WTC11 (cell line): ENCODE measurements at regions not wholly inside any gene's neighbourhood (a gene's known extent, or its start where the extent isn't known, plus 50 kb on each side); places are given as distances from the start of the nearest gene placed in this dataset.

Source experiments
- ATAC-seq: fragments of 200-7000 bp; cut with Tn5 transposase; 2 replicates; pipeline ENCODE4 v1.10.0; 2021; ENCODE audit warnings: mild to moderate bottlenecking, moderate library complexity
- CTCF ChIA-PET: fragments of 300-600 bp; sonication (Branson Sonifier 250); formaldehyde crosslinking; loops from one replicate; lab custom pipeline; 2021; ENCODE audit warnings: antibody characterized with exemption; lab: Charles Lee
- POLR2A ChIA-PET: fragments of 350-600 bp; sonication (Branson Sonifier 250); formaldehyde crosslinking; loops from one replicate; lab custom pipeline; 2021; ENCODE audit warnings: antibody characterized with exemption; lab: Charles Lee
- DNase-seq: peaks from one replicate; pipeline ENCODE4 v3.0.0; 2021; ENCODE audit warnings: low spot score
- H3K27ac Mint-ChIP-seq: 2 replicates; pipeline ENCODE4 v1.8.0; 2021; ENCODE audit warnings: mixed read lengths
- H3K27me3 Mint-ChIP-seq: 2 replicates; pipeline ENCODE4 v1.8.0; 2021; ENCODE audit warnings: low read depth, mild to moderate bottlenecking, moderate library complexity, mixed read lengths
- H3K36me3 Mint-ChIP-seq: 2 replicates; pipeline ENCODE4 v1.8.0; 2021; ENCODE audit warnings: mixed read lengths
- H3K4me1 Mint-ChIP-seq: 2 replicates; pipeline ENCODE4 v1.8.0; 2022; ENCODE audit warnings: mixed read lengths
- H3K4me3 Mint-ChIP-seq: 2 replicates; pipeline ENCODE4 v1.8.0; 2021; ENCODE audit warnings: mild to moderate bottlenecking, moderate library complexity, mixed read lengths
- H3K9me3 Mint-ChIP-seq: 2 replicates; pipeline ENCODE4 v1.8.0; 2021; ENCODE audit warnings: mixed read lengths
- ATF1 ChIP-seq: sonication (generic); formaldehyde crosslinking; IDR thresholded peaks from 2 replicates; pipeline ENCODE4 v1.8.1; 2023; ENCODE audit warnings: mild to moderate bottlenecking, moderate library complexity, missing genetic modification reagents
- CREB1 ChIP-seq: sonication (generic); formaldehyde crosslinking; IDR thresholded peaks from 2 replicates; pipeline ENCODE4 v1.8.0; 2023; ENCODE audit warnings: mild to moderate bottlenecking, missing genetic modification reagents
- FOXK1 ChIP-seq: sonication (generic); formaldehyde crosslinking; IDR thresholded peaks from 2 replicates; pipeline ENCODE4 v1.8.0; 2022; ENCODE audit warnings: mild to moderate bottlenecking, moderate library complexity, missing genetic modification reagents
- HMGA2 ChIP-seq: fragments of 250-450 bp; sonication (Bioruptor Pico); IDR thresholded peaks from 2 replicates; pipeline ENCODE4 v1.4.0; 2021; ENCODE audit warnings: mild to moderate bottlenecking, moderate library complexity
- JUN ChIP-seq: sonication (generic); formaldehyde crosslinking; IDR thresholded peaks from 2 replicates; pipeline ENCODE4 v1.8.0; 2023; ENCODE audit warnings: mild to moderate bottlenecking, missing genetic modification reagents
- MXD4 ChIP-seq: fragments of 250-450 bp; sonication (Bioruptor Pico); IDR thresholded peaks from 2 replicates; pipeline ENCODE4 v1.8.0; 2021; ENCODE audit warnings: mild to moderate bottlenecking, moderate library complexity, borderline replicate concordance
- PRRX2 ChIP-seq: fragments of 250-450 bp; sonication (Bioruptor Pico); IDR thresholded peaks from 2 replicates; pipeline ENCODE4 v1.8.0; 2021; ENCODE audit warnings: mild to moderate bottlenecking
- RELA ChIP-seq: sonication (generic); formaldehyde crosslinking; IDR thresholded peaks from 2 replicates; pipeline ENCODE4 v1.8.1; 2022; ENCODE audit warnings: missing genetic modification reagents, mild to moderate bottlenecking, borderline replicate concordance
- SP1 ChIP-seq: sonication (generic); formaldehyde crosslinking; conservative IDR thresholded peaks from 2 replicates; pipeline ENCODE4 v1.8.1; 2022; ENCODE audit warnings: missing genetic modification reagents
- ZBTB21 ChIP-seq: sonication (generic); formaldehyde crosslinking; IDR thresholded peaks from 2 replicates; pipeline ENCODE4 v1.8.1; 2023; ENCODE audit warnings: mild to moderate bottlenecking, missing genetic modification reagents, borderline replicate concordance
- ZNF138 ChIP-seq: sonication (generic); formaldehyde crosslinking; conservative IDR thresholded peaks from 2 replicates; pipeline ENCODE4 v1.8.1; 2022; ENCODE audit warnings: mild to moderate bottlenecking, moderate library complexity, missing genetic modification reagents
- ZNF396 ChIP-seq: fragments of 250-450 bp; sonication (Bioruptor Pico); IDR thresholded peaks from 2 replicates; pipeline ENCODE4 v1.8.0; 2021; ENCODE audit warnings: mild to moderate bottlenecking, moderate library complexity, borderline replicate concordance
- ZNF416 ChIP-seq: fragments of 250-450 bp; sonication (Bioruptor Pico); IDR thresholded peaks from 2 replicates; pipeline ENCODE4 v1.9.0; 2021; ENCODE audit warnings: mild to moderate bottlenecking, inconsistent platforms
- ZNF671 ChIP-seq: fragments of 250-450 bp; sonication (Bioruptor Pico); IDR thresholded peaks from 2 replicates; pipeline ENCODE4 v1.8.0; 2021; ENCODE audit warnings: mild to moderate bottlenecking
- TF ChIP-seq, protein P1 (sequence below): fragments of 250-450 bp; sonication (Bioruptor Pico); IDR thresholded peaks from 2 replicates; pipeline ENCODE4 v1.9.0; 2021; ENCODE audit warnings: mild to moderate bottlenecking
- TF ChIP-seq, protein P2 (sequence below): sonication (generic); formaldehyde crosslinking; IDR thresholded peaks from 2 replicates; pipeline ENCODE4 v1.8.1; 2023; ENCODE audit warnings: mild to moderate bottlenecking, missing genetic modification reagents, borderline replicate concordance
- TF ChIP-seq, protein P3 (sequence below): fragments of 250-450 bp; sonication (Bioruptor Pico); IDR thresholded peaks from 2 replicates; pipeline ENCODE4 v1.9.0; 2021; ENCODE audit warnings: mild to moderate bottlenecking, borderline replicate concordance
- TF ChIP-seq, protein P4 (sequence below): sonication (generic); formaldehyde crosslinking; IDR thresholded peaks from 2 replicates; pipeline ENCODE4 v1.8.1; 2023; ENCODE audit warnings: mild to moderate bottlenecking, missing genetic modification reagents
- TF ChIP-seq, protein P5 (sequence below): sonication (generic); formaldehyde crosslinking; IDR thresholded peaks from 2 replicates; pipeline ENCODE4 v1.8.0; 2023; ENCODE audit warnings: missing genetic modification reagents, mild to moderate bottlenecking, borderline replicate concordance

DNA sequence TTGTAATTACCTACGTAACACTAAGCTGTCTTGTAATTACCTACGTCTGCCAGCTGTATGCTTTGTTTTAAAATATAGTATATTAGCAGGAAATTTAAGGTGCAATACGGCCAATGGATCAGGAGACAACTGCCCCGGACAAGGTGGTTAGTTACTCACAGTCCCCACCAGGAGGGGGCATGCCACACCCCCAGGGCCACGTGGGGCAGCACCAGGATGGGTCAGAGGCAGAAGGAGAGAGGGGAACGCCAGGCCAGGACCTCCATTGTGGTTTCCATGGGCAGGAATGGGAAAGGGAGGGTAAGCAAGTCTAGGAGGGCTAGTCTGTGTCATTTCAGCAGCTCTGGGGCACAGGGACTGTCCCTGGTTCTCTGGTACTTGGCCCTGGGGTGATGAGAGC is 140.1 kb downstream of the URI1 start:
- Mint-ChIP-seq H3K4me1 (no peaks in the 10 kb centered on the region), H3K36me3 (no peaks in the 10 kb centered on the region), H3K4me3 (no peak overlapping the region), H3K27ac (no peak overlapping the region), H3K27me3 (no peaks in the 10 kb centered on the region; the same call in 1 of the 2 replicates), H3K9me3 (peaks cover 9% of the 10 kb centered on the region)
- no peak for DNase-seq
- POLR2A ChIA-PET = no interaction called here
- ATAC-seq = no peak
- CTCF ChIA-PET = no interaction called here
- no peak for TF ChIP-seq ATF1
- TF ChIP-seq, protein P1, sequence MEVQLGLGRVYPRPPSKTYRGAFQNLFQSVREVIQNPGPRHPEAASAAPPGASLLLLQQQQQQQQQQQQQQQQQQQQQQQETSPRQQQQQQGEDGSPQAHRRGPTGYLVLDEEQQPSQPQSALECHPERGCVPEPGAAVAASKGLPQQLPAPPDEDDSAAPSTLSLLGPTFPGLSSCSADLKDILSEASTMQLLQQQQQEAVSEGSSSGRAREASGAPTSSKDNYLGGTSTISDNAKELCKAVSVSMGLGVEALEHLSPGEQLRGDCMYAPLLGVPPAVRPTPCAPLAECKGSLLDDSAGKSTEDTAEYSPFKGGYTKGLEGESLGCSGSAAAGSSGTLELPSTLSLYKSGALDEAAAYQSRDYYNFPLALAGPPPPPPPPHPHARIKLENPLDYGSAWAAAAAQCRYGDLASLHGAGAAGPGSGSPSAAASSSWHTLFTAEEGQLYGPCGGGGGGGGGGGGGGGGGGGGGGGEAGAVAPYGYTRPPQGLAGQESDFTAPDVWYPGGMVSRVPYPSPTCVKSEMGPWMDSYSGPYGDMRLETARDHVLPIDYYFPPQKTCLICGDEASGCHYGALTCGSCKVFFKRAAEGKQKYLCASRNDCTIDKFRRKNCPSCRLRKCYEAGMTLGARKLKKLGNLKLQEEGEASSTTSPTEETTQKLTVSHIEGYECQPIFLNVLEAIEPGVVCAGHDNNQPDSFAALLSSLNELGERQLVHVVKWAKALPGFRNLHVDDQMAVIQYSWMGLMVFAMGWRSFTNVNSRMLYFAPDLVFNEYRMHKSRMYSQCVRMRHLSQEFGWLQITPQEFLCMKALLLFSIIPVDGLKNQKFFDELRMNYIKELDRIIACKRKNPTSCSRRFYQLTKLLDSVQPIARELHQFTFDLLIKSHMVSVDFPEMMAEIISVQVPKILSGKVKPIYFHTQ (CRISPR knock-in tag) = no peak
- no peak for TF ChIP-seq ZNF396 (CRISPR knock-in tag)
- TF ChIP-seq ZNF416 (CRISPR knock-in tag) = no peak
- TF ChIP-seq, protein P2, sequence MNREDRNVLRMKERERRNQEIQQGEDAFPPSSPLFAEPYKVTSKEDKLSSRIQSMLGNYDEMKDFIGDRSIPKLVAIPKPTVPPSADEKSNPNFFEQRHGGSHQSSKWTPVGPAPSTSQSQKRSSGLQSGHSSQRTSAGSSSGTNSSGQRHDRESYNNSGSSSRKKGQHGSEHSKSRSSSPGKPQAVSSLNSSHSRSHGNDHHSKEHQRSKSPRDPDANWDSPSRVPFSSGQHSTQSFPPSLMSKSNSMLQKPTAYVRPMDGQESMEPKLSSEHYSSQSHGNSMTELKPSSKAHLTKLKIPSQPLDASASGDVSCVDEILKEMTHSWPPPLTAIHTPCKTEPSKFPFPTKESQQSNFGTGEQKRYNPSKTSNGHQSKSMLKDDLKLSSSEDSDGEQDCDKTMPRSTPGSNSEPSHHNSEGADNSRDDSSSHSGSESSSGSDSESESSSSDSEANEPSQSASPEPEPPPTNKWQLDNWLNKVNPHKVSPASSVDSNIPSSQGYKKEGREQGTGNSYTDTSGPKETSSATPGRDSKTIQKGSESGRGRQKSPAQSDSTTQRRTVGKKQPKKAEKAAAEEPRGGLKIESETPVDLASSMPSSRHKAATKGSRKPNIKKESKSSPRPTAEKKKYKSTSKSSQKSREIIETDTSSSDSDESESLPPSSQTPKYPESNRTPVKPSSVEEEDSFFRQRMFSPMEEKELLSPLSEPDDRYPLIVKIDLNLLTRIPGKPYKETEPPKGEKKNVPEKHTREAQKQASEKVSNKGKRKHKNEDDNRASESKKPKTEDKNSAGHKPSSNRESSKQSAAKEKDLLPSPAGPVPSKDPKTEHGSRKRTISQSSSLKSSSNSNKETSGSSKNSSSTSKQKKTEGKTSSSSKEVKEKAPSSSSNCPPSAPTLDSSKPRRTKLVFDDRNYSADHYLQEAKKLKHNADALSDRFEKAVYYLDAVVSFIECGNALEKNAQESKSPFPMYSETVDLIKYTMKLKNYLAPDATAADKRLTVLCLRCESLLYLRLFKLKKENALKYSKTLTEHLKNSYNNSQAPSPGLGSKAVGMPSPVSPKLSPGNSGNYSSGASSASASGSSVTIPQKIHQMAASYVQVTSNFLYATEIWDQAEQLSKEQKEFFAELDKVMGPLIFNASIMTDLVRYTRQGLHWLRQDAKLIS (CRISPR knock-in tag) = no peak
- TF ChIP-seq HMGA2 (CRISPR knock-in tag) = no peak
- TF ChIP-seq JUN = no peak
- TF ChIP-seq ZNF138 = no peak
- TF ChIP-seq PRRX2 (CRISPR knock-in tag) = no peak
- TF ChIP-seq CREB1 (CRISPR knock-in tag) = no peak

DNA sequence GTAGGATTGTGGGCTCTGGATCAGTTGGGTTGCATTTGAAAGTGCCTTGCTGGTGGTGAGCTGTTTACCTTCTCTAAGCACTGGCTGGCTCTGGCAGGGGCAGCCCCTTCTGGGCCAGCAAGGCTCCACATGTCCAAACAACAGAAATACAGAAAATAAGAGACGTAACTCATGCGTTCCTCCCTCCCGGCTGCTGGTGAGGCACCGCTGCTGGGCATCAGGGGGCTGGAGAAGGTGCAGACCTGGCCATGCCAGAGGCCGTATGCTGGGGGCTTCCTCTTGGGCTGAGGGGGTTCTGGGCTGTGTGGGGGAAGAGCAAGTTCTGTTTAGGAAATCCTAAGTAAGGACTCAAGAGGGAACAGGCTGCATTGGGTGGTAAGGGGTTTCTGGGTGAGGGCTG is 140.6 kb downstream of the URI1 start:
- POLR2A ChIA-PET = no interaction called here
- no peaks in the 10 kb centered on the region for H3K36me3 Mint-ChIP-seq

More for the DNA sequence above, 140.6 kb downstream of the URI1 start:
- CTCF ChIA-PET = no interaction called here
- no peak overlapping the region for H3K27ac Mint-ChIP-seq
- H3K9me3 Mint-ChIP-seq = peaks cover 9% of the 10 kb centered on the region
- no peaks in the 10 kb centered on the region for H3K4me1 Mint-ChIP-seq
- H3K4me3 Mint-ChIP-seq = no peak overlapping the region
- DNase-seq (no peak), ATAC-seq (no peak)
- no peaks in the 10 kb centered on the region; the same call in 1 of the 2 replicates for H3K27me3 Mint-ChIP-seq
- no peak for TF ChIP-seq FOXK1
- no peak for TF ChIP-seq ZBTB21 (CRISPR knock-in tag)
- TF ChIP-seq, protein P3, sequence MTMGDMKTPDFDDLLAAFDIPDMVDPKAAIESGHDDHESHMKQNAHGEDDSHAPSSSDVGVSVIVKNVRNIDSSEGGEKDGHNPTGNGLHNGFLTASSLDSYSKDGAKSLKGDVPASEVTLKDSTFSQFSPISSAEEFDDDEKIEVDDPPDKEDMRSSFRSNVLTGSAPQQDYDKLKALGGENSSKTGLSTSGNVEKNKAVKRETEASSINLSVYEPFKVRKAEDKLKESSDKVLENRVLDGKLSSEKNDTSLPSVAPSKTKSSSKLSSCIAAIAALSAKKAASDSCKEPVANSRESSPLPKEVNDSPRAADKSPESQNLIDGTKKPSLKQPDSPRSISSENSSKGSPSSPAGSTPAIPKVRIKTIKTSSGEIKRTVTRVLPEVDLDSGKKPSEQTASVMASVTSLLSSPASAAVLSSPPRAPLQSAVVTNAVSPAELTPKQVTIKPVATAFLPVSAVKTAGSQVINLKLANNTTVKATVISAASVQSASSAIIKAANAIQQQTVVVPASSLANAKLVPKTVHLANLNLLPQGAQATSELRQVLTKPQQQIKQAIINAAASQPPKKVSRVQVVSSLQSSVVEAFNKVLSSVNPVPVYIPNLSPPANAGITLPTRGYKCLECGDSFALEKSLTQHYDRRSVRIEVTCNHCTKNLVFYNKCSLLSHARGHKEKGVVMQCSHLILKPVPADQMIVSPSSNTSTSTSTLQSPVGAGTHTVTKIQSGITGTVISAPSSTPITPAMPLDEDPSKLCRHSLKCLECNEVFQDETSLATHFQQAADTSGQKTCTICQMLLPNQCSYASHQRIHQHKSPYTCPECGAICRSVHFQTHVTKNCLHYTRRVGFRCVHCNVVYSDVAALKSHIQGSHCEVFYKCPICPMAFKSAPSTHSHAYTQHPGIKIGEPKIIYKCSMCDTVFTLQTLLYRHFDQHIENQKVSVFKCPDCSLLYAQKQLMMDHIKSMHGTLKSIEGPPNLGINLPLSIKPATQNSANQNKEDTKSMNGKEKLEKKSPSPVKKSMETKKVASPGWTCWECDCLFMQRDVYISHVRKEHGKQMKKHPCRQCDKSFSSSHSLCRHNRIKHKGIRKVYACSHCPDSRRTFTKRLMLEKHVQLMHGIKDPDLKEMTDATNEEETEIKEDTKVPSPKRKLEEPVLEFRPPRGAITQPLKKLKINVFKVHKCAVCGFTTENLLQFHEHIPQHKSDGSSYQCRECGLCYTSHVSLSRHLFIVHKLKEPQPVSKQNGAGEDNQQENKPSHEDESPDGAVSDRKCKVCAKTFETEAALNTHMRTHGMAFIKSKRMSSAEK (CRISPR knock-in tag) = no peak
- TF ChIP-seq RELA (CRISPR knock-in tag) = no peak
- TF ChIP-seq MXD4 (CRISPR knock-in tag) = no peak
- TF ChIP-seq, protein P4, sequence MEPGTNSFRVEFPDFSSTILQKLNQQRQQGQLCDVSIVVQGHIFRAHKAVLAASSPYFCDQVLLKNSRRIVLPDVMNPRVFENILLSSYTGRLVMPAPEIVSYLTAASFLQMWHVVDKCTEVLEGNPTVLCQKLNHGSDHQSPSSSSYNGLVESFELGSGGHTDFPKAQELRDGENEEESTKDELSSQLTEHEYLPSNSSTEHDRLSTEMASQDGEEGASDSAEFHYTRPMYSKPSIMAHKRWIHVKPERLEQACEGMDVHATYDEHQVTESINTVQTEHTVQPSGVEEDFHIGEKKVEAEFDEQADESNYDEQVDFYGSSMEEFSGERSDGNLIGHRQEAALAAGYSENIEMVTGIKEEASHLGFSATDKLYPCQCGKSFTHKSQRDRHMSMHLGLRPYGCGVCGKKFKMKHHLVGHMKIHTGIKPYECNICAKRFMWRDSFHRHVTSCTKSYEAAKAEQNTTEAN = no peak
- TF ChIP-seq, protein P5, sequence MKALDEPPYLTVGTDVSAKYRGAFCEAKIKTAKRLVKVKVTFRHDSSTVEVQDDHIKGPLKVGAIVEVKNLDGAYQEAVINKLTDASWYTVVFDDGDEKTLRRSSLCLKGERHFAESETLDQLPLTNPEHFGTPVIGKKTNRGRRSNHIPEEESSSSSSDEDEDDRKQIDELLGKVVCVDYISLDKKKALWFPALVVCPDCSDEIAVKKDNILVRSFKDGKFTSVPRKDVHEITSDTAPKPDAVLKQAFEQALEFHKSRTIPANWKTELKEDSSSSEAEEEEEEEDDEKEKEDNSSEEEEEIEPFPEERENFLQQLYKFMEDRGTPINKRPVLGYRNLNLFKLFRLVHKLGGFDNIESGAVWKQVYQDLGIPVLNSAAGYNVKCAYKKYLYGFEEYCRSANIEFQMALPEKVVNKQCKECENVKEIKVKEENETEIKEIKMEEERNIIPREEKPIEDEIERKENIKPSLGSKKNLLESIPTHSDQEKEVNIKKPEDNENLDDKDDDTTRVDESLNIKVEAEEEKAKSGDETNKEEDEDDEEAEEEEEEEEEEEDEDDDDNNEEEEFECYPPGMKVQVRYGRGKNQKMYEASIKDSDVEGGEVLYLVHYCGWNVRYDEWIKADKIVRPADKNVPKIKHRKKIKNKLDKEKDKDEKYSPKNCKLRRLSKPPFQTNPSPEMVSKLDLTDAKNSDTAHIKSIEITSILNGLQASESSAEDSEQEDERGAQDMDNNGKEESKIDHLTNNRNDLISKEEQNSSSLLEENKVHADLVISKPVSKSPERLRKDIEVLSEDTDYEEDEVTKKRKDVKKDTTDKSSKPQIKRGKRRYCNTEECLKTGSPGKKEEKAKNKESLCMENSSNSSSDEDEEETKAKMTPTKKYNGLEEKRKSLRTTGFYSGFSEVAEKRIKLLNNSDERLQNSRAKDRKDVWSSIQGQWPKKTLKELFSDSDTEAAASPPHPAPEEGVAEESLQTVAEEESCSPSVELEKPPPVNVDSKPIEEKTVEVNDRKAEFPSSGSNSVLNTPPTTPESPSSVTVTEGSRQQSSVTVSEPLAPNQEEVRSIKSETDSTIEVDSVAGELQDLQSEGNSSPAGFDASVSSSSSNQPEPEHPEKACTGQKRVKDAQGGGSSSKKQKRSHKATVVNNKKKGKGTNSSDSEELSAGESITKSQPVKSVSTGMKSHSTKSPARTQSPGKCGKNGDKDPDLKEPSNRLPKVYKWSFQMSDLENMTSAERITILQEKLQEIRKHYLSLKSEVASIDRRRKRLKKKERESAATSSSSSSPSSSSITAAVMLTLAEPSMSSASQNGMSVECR (CRISPR knock-in tag) = no peak
- TF ChIP-seq SP1 = no peak
- no peak for TF ChIP-seq ZNF671 (CRISPR knock-in tag)
- TF ChIP-seq, all 79 proteins: peak for 0
